IMR-90 (cell line): ENCODE measurements at regions not wholly inside any gene's neighbourhood (a gene's known extent, or its start where the extent isn't known, plus 50 kb on each side); places are given as distances from the start of the nearest gene placed in this dataset.

Source experiments
- ATAC-seq: fragments of 200-7000 bp; cut with Tn5 transposase; 2 replicates; pipeline ENCODE4 v1.9.1; 2020; ENCODE audit warnings: low read depth, mild to moderate bottlenecking, moderate library complexity
- BruUV-seq: library from RNA; stranded (reverse); fragments of 400-500 nt; replicated peaks from 2 replicates; lab custom pipeline; 2021; lab: Mats Ljungman, UMichigan
- CTCF ChIA-PET: fragments of 300-600 bp; formaldehyde crosslinking; extraction: SDS; loops from one replicate; lab custom pipeline; 2021; ENCODE audit warnings: antibody characterized with exemption; lab: Yijun Ruan, JAX
- POLR2A ChIA-PET: fragments of 300-600 bp; sonication (Branson Sonifier 250); formaldehyde crosslinking; loops from one replicate; lab custom pipeline; 2022; ENCODE audit warnings: antibody characterized with exemption; ENCODE audit not compliant: unreplicated experiment; lab: Charles Lee
- DNase-seq: peaks from one replicate; pipeline ENCODE4 v3.0.0; 2013
- H2AFZ ChIP-seq: replicated peaks from 2 replicates; pipeline ENCODE3; 2013; ENCODE audit warnings: low read length, mild to moderate bottlenecking; ENCODE audit not compliant: poor library complexity
- H2AK5ac ChIP-seq: 2 replicates; pipeline ENCODE4 v1.6.1; 2013; ENCODE audit warnings: low read depth, low read length, inconsistent platforms
- H2AK9ac ChIP-seq: replicated peaks from 2 replicates; pipeline ENCODE3; 2013; ENCODE audit warnings: mild to moderate bottlenecking, low read depth, low read length, moderate library complexity; ENCODE audit not compliant: poor library complexity
- H2BK120ac ChIP-seq: 2 replicates; pipeline ENCODE4 v1.6.1; 2013; ENCODE audit warnings: low read depth, low read length, inconsistent platforms
- H2BK15ac ChIP-seq: 3 replicates; pipeline ENCODE4 v1.6.1; 2013; ENCODE audit warnings: low read depth, low read length, inconsistent platforms
- H2BK20ac ChIP-seq: 2 replicates; pipeline ENCODE4 v1.6.1; 2013; ENCODE audit warnings: low read depth, mild to moderate bottlenecking, inconsistent platforms, low read length, moderate library complexity
- H2BK5ac ChIP-seq: 2 replicates; pipeline ENCODE4 v1.6.1; 2013; ENCODE audit warnings: mild to moderate bottlenecking, low read depth, low read length, inconsistent platforms; ENCODE audit not compliant: poor library complexity, severe bottlenecking
- H3K14ac ChIP-seq: replicated peaks from 2 replicates; pipeline ENCODE4 v1.6.1; 2013; ENCODE audit warnings: low read depth, low read length, inconsistent platforms
- H3K18ac ChIP-seq: 2 replicates; pipeline ENCODE4 v1.6.1; 2013; ENCODE audit warnings: low read depth, low read length, control low read depth
- H3K23ac ChIP-seq: 2 replicates; pipeline ENCODE4 v1.6.1; 2013; ENCODE audit warnings: low read depth, low read length, inconsistent platforms
- H3K27ac ChIP-seq: 2 replicates; pipeline ENCODE4 v1.5.1; 2013; ENCODE audit warnings: mild to moderate bottlenecking, control low read depth, low read length; ENCODE audit not compliant: insufficient read depth
- H3K27me3 ChIP-seq: 2 replicates; pipeline ENCODE4 v1.6.1; 2013; ENCODE audit warnings: low read length; ENCODE audit not compliant: control insufficient read depth, insufficient read depth
- H3K36me3 ChIP-seq: 2 replicates; pipeline ENCODE4 v1.6.1; 2013; ENCODE audit warnings: low read length, mixed read lengths; ENCODE audit not compliant: control insufficient read depth, insufficient read depth
- H3K4ac ChIP-seq: 2 replicates; pipeline ENCODE4 v1.6.1; 2013; ENCODE audit warnings: low read depth, low read length, inconsistent platforms
- H3K4me1 ChIP-seq: 2 replicates; pipeline ENCODE4 v1.6.1; 2013; ENCODE audit warnings: low read length, mixed read lengths; ENCODE audit not compliant: control insufficient read depth, insufficient read depth
- H3K4me2 ChIP-seq: 2 replicates; pipeline ENCODE4 v1.6.1; 2013; ENCODE audit warnings: low read depth, mild to moderate bottlenecking, control low read depth, low read length, moderate library complexity
- H3K4me3 ChIP-seq: 2 replicates; pipeline ENCODE4 v1.5.1; 2013; ENCODE audit warnings: low read depth, mild to moderate bottlenecking, control low read depth, low read length, moderate library complexity; ENCODE audit not compliant: insufficient read depth
- H3K56ac ChIP-seq: 2 replicates; pipeline ENCODE4 v1.6.1; 2013; ENCODE audit warnings: low read length, inconsistent platforms; ENCODE audit not compliant: insufficient read depth; ENCODE audit errors: extremely low read depth
- H3K79me1 ChIP-seq, 2 experiments: 2 replicates each; pipeline ENCODE4 v1.6.1; 2013; ENCODE audit warnings: low read length in 2 of 2, inconsistent platforms in 1 of 2, low read depth in 1 of 2
- H3K9ac ChIP-seq: 2 replicates; pipeline ENCODE4 v1.6.1; 2013; ENCODE audit warnings: low read depth, low read length, control low read depth
- H3K9me1 ChIP-seq: 2 replicates; pipeline ENCODE4 v1.6.1; 2013; ENCODE audit warnings: low read length, inconsistent platforms; ENCODE audit not compliant: insufficient read depth
- H3K9me3 ChIP-seq: 2 replicates; pipeline ENCODE4 v1.6.1; 2013; ENCODE audit warnings: low read length; ENCODE audit not compliant: control insufficient read depth, insufficient read depth
- H4K20me1 ChIP-seq: 2 replicates; pipeline ENCODE4 v1.6.1; 2013; ENCODE audit warnings: low read length, inconsistent platforms; ENCODE audit not compliant: insufficient read depth
- H4K5ac ChIP-seq: 2 replicates; pipeline ENCODE4 v1.6.1; 2013; ENCODE audit warnings: mild to moderate bottlenecking, low read depth, low read length, control low read depth
- H4K8ac ChIP-seq, 2 experiments: 2 replicates each; pipeline ENCODE4 v1.6.1; 2013; ENCODE audit warnings: low read depth in 2 of 2, low read length in 2 of 2, control low read depth in 1 of 2, inconsistent platforms in 1 of 2
- H4K91ac ChIP-seq: 2 replicates; pipeline ENCODE4 v1.6.1; 2013; ENCODE audit warnings: low read depth, low read length, inconsistent platforms; ENCODE audit not compliant: insufficient read depth
- BHLHE40 ChIP-seq: fragments of 150-350 bp; IDR thresholded peaks from 2 replicates; pipeline ENCODE4 v1.6.1; 2016; ENCODE audit warnings: mild to moderate bottlenecking, low read depth, low read length
- CEBPB ChIP-seq: IDR thresholded peaks from 2 replicates; pipeline ENCODE4 v1.6.1; 2012; ENCODE audit warnings: low read depth, low read length, improper control_type of control experiment
- CHD1 ChIP-seq: IDR thresholded peaks from 2 replicates; pipeline ENCODE4 v1.6.1; 2012; ENCODE audit warnings: low read depth, low read length, improper control_type of control experiment
- CTCF ChIP-seq: conservative IDR thresholded peaks from 2 replicates; pipeline ENCODE4 v1.5.1; 2012; ENCODE audit warnings: mild to moderate bottlenecking, low read depth, low read length, improper control_type of control experiment
- ELK1 ChIP-seq: fragments of 150-350 bp; IDR thresholded peaks from 2 replicates; pipeline ENCODE4 v1.6.1; 2016; ENCODE audit warnings: low read depth, mild to moderate bottlenecking, low read length, moderate library complexity, borderline replicate concordance
- FOS ChIP-seq: fragments of 150-350 bp; IDR thresholded peaks from 2 replicates; pipeline ENCODE4 v1.6.1; 2016; ENCODE audit warnings: low read depth, low read length
- MAFK ChIP-seq: IDR thresholded peaks from 2 replicates; pipeline ENCODE4 v1.6.1; 2012; ENCODE audit warnings: low read depth, low read length, improper control_type of control experiment
- MAZ ChIP-seq: IDR thresholded peaks from 2 replicates; pipeline ENCODE4 v1.6.1; 2012; ENCODE audit warnings: low read depth, mild to moderate bottlenecking, low read length, improper control_type of control experiment, moderate library complexity, borderline replicate concordance
- MXI1 ChIP-seq: IDR thresholded peaks from 2 replicates; pipeline ENCODE4 v1.6.1; 2012; ENCODE audit warnings: low read depth, mild to moderate bottlenecking, low read length, moderate library complexity, borderline replicate concordance
- NFE2L2 ChIP-seq: fragments of 150-350 bp; IDR thresholded peaks from 2 replicates; pipeline ENCODE4 v1.6.1; 2016; ENCODE audit warnings: low read depth, mild to moderate bottlenecking, low read length
- RAD21 ChIP-seq: IDR thresholded peaks from 2 replicates; pipeline ENCODE4 v1.6.1; 2012; ENCODE audit warnings: low read length, improper control_type of control experiment
- RCOR1 ChIP-seq: IDR thresholded peaks from 2 replicates; pipeline ENCODE4 v1.6.1; 2012; ENCODE audit warnings: mild to moderate bottlenecking, low read length, improper control_type of control experiment; ENCODE audit not compliant: insufficient replicate concordance
- RFX5 ChIP-seq: IDR thresholded peaks from 2 replicates; pipeline ENCODE4 v1.8.0; 2012; ENCODE audit warnings: low read depth, mild to moderate bottlenecking, low read length, moderate library complexity
- SMC3 ChIP-seq: fragments of 150-350 bp; IDR thresholded peaks from 2 replicates; pipeline ENCODE4 v1.6.1; 2016; ENCODE audit warnings: low read depth, mild to moderate bottlenecking, antibody characterized with exemption, low read length, moderate library complexity
- WGBS, 2 experiments: methylation state at CpG; one replicate each; pipeline versions ENCODE4 v1.1.5 to v1.1.7; 2013; ENCODE audit warnings: missing lambda C conversion rate in 2 of 2; ENCODE audit not compliant: insufficient read length in 1 of 2; ENCODE audit errors: extremely low coverage in 2 of 2; 5-methylcytosine and 5-hydroxymethylcytosine counted together
- dilution Hi-C: fragments of 300-500 bp; cut with HindIII; formaldehyde crosslinking; loops from one replicate; pipeline ENCODE4 v1.14.3; 2018; ENCODE audit warnings: low sequenced_read_pairs; ENCODE audit not compliant: unreplicated experiment
- in situ Hi-C: fragments of 300-500 bp; cut with MboI; formaldehyde crosslinking; loops from 3 replicates; pipeline ENCODE4 v1.14.3; 2019; ENCODE audit warnings: low sequenced_read_pairs, inconsistent platforms, mixed read lengths
- intact Hi-C: fragments of 100-400 bp; cut with micrococcal nuclease; formaldehyde crosslinking; loops from 2 replicates; pipeline ENCODE4 v1.10.0; 2022

- no peak for DNase-seq
- POLR2A ChIA-PET: no interaction called here
These were observed 2137.3 kb upstream of the CELF4 start for GRCh38 chr18:39702888-39703287.

More at GRCh38 chr18:39702888-39703287, 2137.3 kb upstream of the CELF4 start:
- no peak overlapping the region for H4K91ac ChIP-seq
- no peak overlapping the region for H2AFZ ChIP-seq
- no peak overlapping the region for H2AK9ac ChIP-seq
- H4K8ac ChIP-seq: no peak overlapping the region
- H3K9me1 ChIP-seq: no peaks in the 10 kb centered on the region
- H2AK5ac ChIP-seq: no peak overlapping the region
- H3K4me3 ChIP-seq: no peak overlapping the region
- no peak overlapping the region for H4K5ac ChIP-seq
- H3K14ac ChIP-seq: no peak overlapping the region
- no peak overlapping the region for H3K56ac ChIP-seq
- intact Hi-C loops: no loop called here
- dilution Hi-C loops: no loop called here
- no peak overlapping the region for H3K4ac ChIP-seq
- 0 out of 4 replicates have a peak, but pooled peaks cover 0 to 5% of the 10 kb centered on the region in 2 experiments for H3K79me1 ChIP-seq
- no peaks in the 10 kb centered on the region for H3K36me3 ChIP-seq
- BruUV-seq: no TSS peak
- no peaks in the 10 kb centered on the region for H3K4me1 ChIP-seq
- H3K23ac ChIP-seq: no peak overlapping the region
- no peaks in the 10 kb centered on the region for H3K9me3 ChIP-seq
- H2BK15ac ChIP-seq: no peak overlapping the region
- H3K4me2 ChIP-seq: no peak overlapping the region
- no peak overlapping the region for H2BK5ac ChIP-seq
- H2BK20ac ChIP-seq: no peak overlapping the region
- no peaks in the 10 kb centered on the region for H4K20me1 ChIP-seq
- WGBS, 2 experiments: no CpG with 5 or more reads among the region's 3 CpGs
- TF ChIP-seq BHLHE40 (no peak), RAD21 (no peak), CEBPB (no peak), NFE2L2 (no peak), RCOR1 (no peak), CHD1 (no peak), MXI1 (no peak), FOS (no peak), SMC3 (no peak), RFX5 (no peak), MAZ (no peak), ELK1 (no peak), MAFK (no peak), CTCF (no peak)
- CTCF ChIA-PET: no interaction called here
- no peak for ATAC-seq
- no peak overlapping the region for H2BK120ac ChIP-seq
- no peaks in the 10 kb centered on the region for H3K27me3 ChIP-seq
- H3K9ac ChIP-seq: no peak overlapping the region
- no peak overlapping the region for H3K27ac ChIP-seq
- in situ Hi-C loops: no loop called here
- no peak overlapping the region for H3K18ac ChIP-seq
